ENCODE measurements at regions not wholly inside any gene's neighbourhood (a gene's known extent, or its start where the extent isn't known, plus 50 kb on each side); places are given as distances from the start of the nearest gene placed in this dataset.
"Not testable (repeated sequence)": the region's sequence is repeated elsewhere in the genome, so short reads cannot be mapped to it uniquely, and the experiment has no call there.

- not testable (repeated sequence) for DNase-seq (ENCODE audit: low spot score)
Measured at GRCh38 chr13:18322821-18323220, 858.8 kb downstream of the TUBA3C start.

GRCh38 chr13:18319653-18320052 is 862.0 kb downstream of the TUBA3C start:
- not testable (repeated sequence) for DNase-seq (ENCODE audit: low spot score)

- DNase-seq (ENCODE audit: low spot score): not testable (repeated sequence)
Measured at GRCh38 chr13:18303240-18303813, 878.3 kb downstream of the TUBA3C start.

- DNase-seq (ENCODE audit: low spot score): not testable (repeated sequence)
Measured at GRCh38 chr13:18300968-18301367, 880.7 kb downstream of the TUBA3C start.

GRCh38 chr13:18297359-18297758 is 884.3 kb downstream of the TUBA3C start:
- not testable (repeated sequence) for DNase-seq (ENCODE audit: low spot score)

- not testable (repeated sequence) for DNase-seq (ENCODE audit: low spot score)
Measured at GRCh38 chr13:18296617-18297016, 885.0 kb downstream of the TUBA3C start.

GRCh38 chr13:18294311-18294710 is 887.3 kb downstream of the TUBA3C start:
- not testable (repeated sequence) for DNase-seq (ENCODE audit: low spot score)

GRCh38 chr13:18286848-18287247 is 894.8 kb downstream of the TUBA3C start:
- DNase-seq (ENCODE audit: low spot score): not testable (repeated sequence)

GRCh38 chr13:18285663-18286062 is 896.0 kb downstream of the TUBA3C start:
- DNase-seq (ENCODE audit: low spot score): not testable (repeated sequence)

GRCh38 chr13:18284040-18284439 is 897.6 kb downstream of the TUBA3C start:
- not testable (repeated sequence) for DNase-seq (ENCODE audit: low spot score)

- not testable (repeated sequence) for DNase-seq (ENCODE audit: low spot score)
Measured at GRCh38 chr13:18281829-18282597, 899.6 kb downstream of the TUBA3C start.

GRCh38 chr13:18280904-18281828 is 900.5 kb downstream of the TUBA3C start:
- DNase-seq (ENCODE audit: low spot score): not testable (repeated sequence)

GRCh38 chr13:18279971-18280370 is 901.7 kb downstream of the TUBA3C start:
- DNase-seq (ENCODE audit: low spot score): not testable (repeated sequence)

- DNase-seq (ENCODE audit: low spot score): not testable (repeated sequence)
Measured at GRCh38 chr13:18277372-18277771, 904.3 kb downstream of the TUBA3C start.

GRCh38 chr13:18276280-18276679 is 905.3 kb downstream of the TUBA3C start:
- DNase-seq (ENCODE audit: low spot score): not testable (repeated sequence)

GRCh38 chr13:18273785-18274514 is 907.7 kb downstream of the TUBA3C start:
- DNase-seq (ENCODE audit: low spot score): not testable (repeated sequence)

- DNase-seq (ENCODE audit: low spot score): not testable (repeated sequence)
Measured at GRCh38 chr13:18258801-18259419, 922.7 kb downstream of the TUBA3C start.

- not testable (repeated sequence) for DNase-seq (ENCODE audit: low spot score)
Measured at GRCh38 chr13:18257686-18258085, 923.9 kb downstream of the TUBA3C start.

GRCh38 chr13:18252848-18253247 is 928.8 kb downstream of the TUBA3C start:
- DNase-seq (ENCODE audit: low spot score): not testable (repeated sequence)

- DNase-seq (ENCODE audit: low spot score): not testable (repeated sequence)
Measured at GRCh38 chr13:18248533-18249240, 932.9 kb downstream of the TUBA3C start.

Data from H4 (cell line).